ENCODE measurements at regions not wholly inside any gene's neighbourhood (a gene's known extent, or its start where the extent isn't known, plus 50 kb on each side); places are given as distances from the start of the nearest gene placed in this dataset.

- TF ChIP-seq EZH2 (IDR thresholded peaks at IDR 0.05; ENCODE audit: borderline replicate concordance, low read depth, low read length, severe bottlenecking) (no peak), CTCF (IDR thresholded peaks at IDR 0.05; ENCODE audit: borderline replicate concordance, extremely low read depth, low read length, poor library complexity, severe bottlenecking) (no peak)
Observed at GRCh38 chr20:52476074-52476750, 284.6 kb upstream of the ZFP64 start.
